Activated CD4-positive, alpha-beta memory T cell treated with anti-CD3 and anti-CD28 coated beads, Interleukin-2, amount 10 ng/mL, durations not matched to agents 7 days and 5 days (primary cell): ENCODE measurements at regions not wholly inside any gene's neighbourhood (a gene's known extent, or its start where the extent isn't known, plus 50 kb on each side); places are given as distances from the start of the nearest gene placed in this dataset.
"Not testable (repeated sequence)": the region's sequence is repeated elsewhere in the genome, so short reads cannot be mapped to it uniquely, and the experiment has no call there.

Experiments
- CTCF ChIA-PET: fragments of 350-600 bp; sonication (Branson Sonifier 250); formaldehyde crosslinking; loops from one replicate; lab custom pipeline; 2021; ENCODE audit warnings: antibody characterized with exemption, inconsistent platforms; lab: Charles Lee
- POLR2A ChIA-PET: fragments of 350-600 bp; sonication (Branson Sonifier 250); formaldehyde crosslinking; loops from one replicate; lab custom pipeline; 2021; ENCODE audit warnings: antibody characterized with exemption; lab: Charles Lee
- DNase-seq: peaks from one replicate; pipeline ENCODE4 v3.0.0-alpha.2; 2020
- H3K27ac Mint-ChIP-seq: one replicate; pipeline ENCODE4 v1.8.0; 2021; ENCODE audit warnings: mild to moderate bottlenecking, mixed read lengths
- H3K27me3 Mint-ChIP-seq: one replicate; pipeline ENCODE4 v1.8.0; 2021; ENCODE audit warnings: mixed read lengths
- H3K36me3 Mint-ChIP-seq: one replicate; pipeline ENCODE4 v1.8.0; 2021; ENCODE audit warnings: low read depth, mixed read lengths
- H3K4me1 Mint-ChIP-seq: one replicate; pipeline ENCODE4 v1.8.0; 2021; ENCODE audit warnings: mixed read lengths
- H3K4me3 Mint-ChIP-seq: one replicate; pipeline ENCODE4 v1.8.0; 2021; ENCODE audit warnings: mild to moderate bottlenecking, mixed read lengths
- H3K9me3 Mint-ChIP-seq: one replicate; pipeline ENCODE4 v1.8.0; 2021; ENCODE audit warnings: mixed read lengths

- CTCF ChIA-PET = no interaction called here
- POLR2A ChIA-PET = no interaction called here
- DNase-seq = no peak
- H3K4me1 Mint-ChIP-seq = no peaks in the 10 kb centered on the region
- no peaks in the 10 kb centered on the region for H3K36me3 Mint-ChIP-seq
- no peak overlapping the region for H3K27ac Mint-ChIP-seq
- H3K27me3 Mint-ChIP-seq = no peaks in the 10 kb centered on the region
- H3K9me3 Mint-ChIP-seq = no peaks in the 10 kb centered on the region
- H3K4me3 Mint-ChIP-seq = no peak overlapping the region
These were observed 1180.7 kb upstream of the CRIM1 start for GRCh38 chr2:35174845-35175244.

GRCh38 chr2:35172687-35173086 is 1182.9 kb upstream of the CRIM1 start:
- DNase-seq = no peak
- Mint-ChIP-seq H3K4me3 (no peak overlapping the region), H3K27ac (no peak overlapping the region), H3K27me3 (no peaks in the 10 kb centered on the region), H3K4me1 (no peaks in the 10 kb centered on the region), H3K36me3 (no peaks in the 10 kb centered on the region), H3K9me3 (no peaks in the 10 kb centered on the region)
- POLR2A ChIA-PET = no interaction called here
- CTCF ChIA-PET = no interaction called here

- no peaks in the 10 kb centered on the region for H3K36me3 Mint-ChIP-seq
These were observed 1187.2 kb upstream of the CRIM1 start for GRCh38 chr2:35168351-35168750.

GRCh38 chr2:35163948-35164347 is 1191.6 kb upstream of the CRIM1 start:
- H3K4me3 Mint-ChIP-seq = no peak overlapping the region
- no peaks in the 10 kb centered on the region for H3K27me3 Mint-ChIP-seq
- ChIA-PET CTCF (no interaction called here), POLR2A (no interaction called here)
- no peak for DNase-seq
- H3K36me3 Mint-ChIP-seq = no peaks in the 10 kb centered on the region
- H3K9me3 Mint-ChIP-seq = no peaks in the 10 kb centered on the region
- H3K27ac Mint-ChIP-seq = no peak overlapping the region
- no peaks in the 10 kb centered on the region for H3K4me1 Mint-ChIP-seq

More at GRCh38 chr2:35168351-35168750, 1187.2 kb upstream of the CRIM1 start:
- no peak overlapping the region for H3K27ac Mint-ChIP-seq
- ChIA-PET CTCF (no interaction called here), POLR2A (no interaction called here)
- no peaks in the 10 kb centered on the region for H3K4me1 Mint-ChIP-seq
- no peaks in the 10 kb centered on the region for H3K9me3 Mint-ChIP-seq
- H3K27me3 Mint-ChIP-seq = no peaks in the 10 kb centered on the region
- no peak overlapping the region for H3K4me3 Mint-ChIP-seq
- no peak for DNase-seq

- Mint-ChIP-seq H3K4me3 (no peak overlapping the region), H3K36me3 (no peaks in the 10 kb centered on the region), H3K9me3 (no peaks in the 10 kb centered on the region), H3K27ac (no peak overlapping the region), H3K4me1 (no peaks in the 10 kb centered on the region), H3K27me3 (no peaks in the 10 kb centered on the region)
- ChIA-PET CTCF (no interaction called here), POLR2A (no interaction called here)
- no peak for DNase-seq
These were observed 1194.7 kb upstream of the CRIM1 start for GRCh38 chr2:35160871-35161270.

- no peak overlapping the region for H3K4me3 Mint-ChIP-seq
- H3K27ac Mint-ChIP-seq = no peak overlapping the region
- DNase-seq = no peak
- no peaks in the 10 kb centered on the region for H3K36me3 Mint-ChIP-seq
- peaks cover 7% of the 10 kb centered on the region for H3K9me3 Mint-ChIP-seq
- no peaks in the 10 kb centered on the region for H3K4me1 Mint-ChIP-seq
- CTCF ChIA-PET = no interaction called here
- POLR2A ChIA-PET = no interaction called here
- no peaks in the 10 kb centered on the region for H3K27me3 Mint-ChIP-seq
These were observed 1229.7 kb upstream of the CRIM1 start for GRCh38 chr2:35125871-35126270.

- CTCF ChIA-PET = no interaction called here
- Mint-ChIP-seq H3K9me3 (peaks cover 7% of the 10 kb centered on the region), H3K36me3 (no peaks in the 10 kb centered on the region), H3K27ac (no peak overlapping the region), H3K4me1 (no peaks in the 10 kb centered on the region), H3K27me3 (no peaks in the 10 kb centered on the region), H3K4me3 (no peak overlapping the region)
- POLR2A ChIA-PET = no interaction called here
- DNase-seq = no peak
These were observed 1230.3 kb upstream of the CRIM1 start for GRCh38 chr2:35125278-35125677.

GRCh38 chr2:35116151-35116550 is 1239.4 kb upstream of the CRIM1 start:
- Mint-ChIP-seq H3K27ac (no peak overlapping the region), H3K9me3 (peaks cover 3% of the 10 kb centered on the region), H3K36me3 (no peaks in the 10 kb centered on the region), H3K27me3 (no peaks in the 10 kb centered on the region), H3K4me3 (no peak overlapping the region), H3K4me1 (no peaks in the 10 kb centered on the region)
- CTCF ChIA-PET = no interaction called here
- POLR2A ChIA-PET = no interaction called here
- no peak for DNase-seq

GRCh38 chr2:35114765-35115164 is 1240.8 kb upstream of the CRIM1 start:
- Mint-ChIP-seq H3K4me3 (no peak overlapping the region), H3K36me3 (no peaks in the 10 kb centered on the region), H3K9me3 (peaks cover 3% of the 10 kb centered on the region), H3K27me3 (no peaks in the 10 kb centered on the region), H3K4me1 (no peaks in the 10 kb centered on the region), H3K27ac (no peak overlapping the region)
- DNase-seq = no peak
- ChIA-PET POLR2A (no interaction called here), CTCF (no interaction called here)

GRCh38 chr2:35112367-35112766 is 1243.2 kb upstream of the CRIM1 start:
- POLR2A ChIA-PET, H3K27me3 Mint-ChIP-seq, H3K9me3 Mint-ChIP-seq, DNase-seq, H3K4me1 Mint-ChIP-seq, CTCF ChIA-PET, H3K4me3 Mint-ChIP-seq, H3K36me3 Mint-ChIP-seq, H3K27ac Mint-ChIP-seq: not testable (repeated sequence)

- Mint-ChIP-seq H3K27me3 (no peaks in the 10 kb centered on the region), H3K4me1 (no peaks in the 10 kb centered on the region), H3K9me3 (peaks cover 2% of the 10 kb centered on the region), H3K36me3 (no peaks in the 10 kb centered on the region), H3K27ac (no peak overlapping the region), H3K4me3 (no peak overlapping the region)
- no peak for DNase-seq
- ChIA-PET CTCF (no interaction called here), POLR2A (no interaction called here)
These were observed 1251.3 kb upstream of the CRIM1 start for GRCh38 chr2:35104309-35104708.

GRCh38 chr2:35099342-35099741 is 1256.2 kb upstream of the CRIM1 start:
- no peaks in the 10 kb centered on the region for H3K36me3 Mint-ChIP-seq
- no peak overlapping the region for H3K27ac Mint-ChIP-seq
- ChIA-PET POLR2A (no interaction called here), CTCF (no interaction called here)
- H3K4me1 Mint-ChIP-seq = no peaks in the 10 kb centered on the region
- peaks cover 2% of the 10 kb centered on the region for H3K9me3 Mint-ChIP-seq
- no peak overlapping the region for H3K4me3 Mint-ChIP-seq
- H3K27me3 Mint-ChIP-seq = no peaks in the 10 kb centered on the region
- DNase-seq = no peak

- Mint-ChIP-seq H3K4me3 (no peak overlapping the region), H3K27ac (no peak overlapping the region), H3K27me3 (no peaks in the 10 kb centered on the region), H3K36me3 (no peaks in the 10 kb centered on the region), H3K4me1 (no peaks in the 10 kb centered on the region), H3K9me3 (peaks cover 2% of the 10 kb centered on the region)
- POLR2A ChIA-PET = no interaction called here
- no peak for DNase-seq
- CTCF ChIA-PET = no interaction called here
These were observed 1273.5 kb upstream of the CRIM1 start for GRCh38 chr2:35082072-35082471.

- Mint-ChIP-seq H3K36me3 (no peaks in the 10 kb centered on the region), H3K27me3 (no peaks in the 10 kb centered on the region), H3K27ac (no peak overlapping the region), H3K4me3 (no peak overlapping the region), H3K9me3 (no peaks in the 10 kb centered on the region), H3K4me1 (no peaks in the 10 kb centered on the region)
- CTCF ChIA-PET = no interaction called here
- DNase-seq = no peak
- POLR2A ChIA-PET = no interaction called here
These were observed 1274.0 kb upstream of the CRIM1 start for GRCh38 chr2:35081622-35082015.
